HK-2 (cell line): ENCODE measurements at regions not wholly inside any gene's neighbourhood (a gene's known extent, or its start where the extent isn't known, plus 50 kb on each side); places are given as distances from the start of the nearest gene placed in this dataset.

Source experiments
- DNase-seq: peaks from one replicate; pipeline ENCODE4 v3.0.0-alpha.2; 2018; ENCODE audit not compliant: unreplicated experiment

DNA sequence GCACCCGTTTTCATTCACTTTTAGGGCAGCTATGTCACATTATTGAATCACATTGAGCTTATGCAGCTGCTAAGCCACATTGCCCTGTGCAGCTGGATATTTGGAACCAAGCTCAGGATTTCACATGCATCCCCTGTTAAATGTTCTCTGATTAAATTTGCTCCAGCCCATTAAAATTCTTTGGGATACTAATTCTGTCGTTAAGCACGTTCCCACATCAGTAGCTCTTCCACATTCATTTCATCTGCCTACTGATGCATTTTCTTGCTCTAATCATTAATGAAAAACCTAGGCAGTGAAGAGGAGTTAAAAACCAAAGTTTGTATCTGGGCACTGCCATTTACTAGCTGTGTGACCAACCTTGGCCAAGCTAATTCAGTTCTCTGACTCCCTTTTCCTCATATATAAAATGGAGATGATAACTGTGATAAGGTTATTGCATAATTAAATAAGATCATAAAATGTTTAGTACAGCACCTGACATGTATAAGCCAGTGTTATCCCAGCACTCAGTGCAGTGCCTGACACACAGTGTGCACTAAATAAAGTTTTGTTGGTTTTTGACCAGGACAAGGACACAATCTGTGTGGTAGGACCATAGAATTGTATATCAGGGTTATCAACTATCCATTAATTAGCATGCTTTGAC, 222.2 kb upstream of the ATP11B start:
- no peak for DNase-seq

DNA sequence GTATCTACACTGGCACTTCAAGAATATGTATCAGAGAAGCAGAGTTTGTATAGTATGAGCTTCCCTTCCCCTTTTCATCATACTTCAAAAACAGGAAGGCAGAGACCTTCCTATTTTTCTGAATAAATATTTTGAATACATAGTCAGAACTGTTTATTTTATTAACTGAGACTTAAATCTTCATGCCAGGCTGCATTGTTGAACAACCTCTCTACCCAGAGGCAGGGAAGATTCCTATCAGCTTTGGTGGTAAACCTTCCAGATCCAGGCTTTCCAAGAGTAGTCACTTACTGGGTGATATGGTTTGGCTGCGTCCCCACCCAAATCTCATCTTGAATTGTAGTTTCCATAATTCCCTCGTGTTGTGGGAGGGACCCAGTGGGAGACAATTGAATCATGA, 217.4 kb upstream of the ATP11B start:
- no peak for DNase-seq

- no peak for DNase-seq
Measured at GRCh38 chr3:182583545-182583944, 209.8 kb upstream of the ATP11B start.

- DNase-seq, result no peak
Measured at GRCh38 chr3:182585532-182586150, 207.7 kb upstream of the ATP11B start.

- no peak for DNase-seq
Measured at GRCh38 chr3:182592747-182593146, 200.6 kb upstream of the ATP11B start.

GRCh38 chr3:182596676-182597410, 196.5 kb upstream of the ATP11B start:
- no peak for DNase-seq

DNA sequence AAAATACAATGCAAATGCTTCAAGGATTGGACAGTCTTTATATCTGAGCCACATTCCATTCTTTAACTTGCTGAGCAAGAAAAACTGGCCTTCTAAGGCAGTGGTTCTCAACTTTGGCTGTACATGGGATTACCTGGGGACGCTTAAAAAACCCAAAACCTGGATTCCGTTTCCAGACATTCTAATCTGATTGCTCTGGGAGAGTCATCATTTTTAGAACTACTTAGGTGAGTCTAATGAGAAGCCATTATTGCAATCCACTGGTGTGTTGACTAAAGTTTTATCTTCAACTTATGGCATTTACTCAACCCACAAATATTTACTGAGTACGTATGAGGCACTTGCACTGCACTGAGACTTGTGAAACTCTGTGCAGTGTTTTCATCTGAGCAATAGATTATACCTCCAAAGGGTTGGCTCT, 195.7 kb upstream of the ATP11B start:
- no peak for DNase-seq

DNA sequence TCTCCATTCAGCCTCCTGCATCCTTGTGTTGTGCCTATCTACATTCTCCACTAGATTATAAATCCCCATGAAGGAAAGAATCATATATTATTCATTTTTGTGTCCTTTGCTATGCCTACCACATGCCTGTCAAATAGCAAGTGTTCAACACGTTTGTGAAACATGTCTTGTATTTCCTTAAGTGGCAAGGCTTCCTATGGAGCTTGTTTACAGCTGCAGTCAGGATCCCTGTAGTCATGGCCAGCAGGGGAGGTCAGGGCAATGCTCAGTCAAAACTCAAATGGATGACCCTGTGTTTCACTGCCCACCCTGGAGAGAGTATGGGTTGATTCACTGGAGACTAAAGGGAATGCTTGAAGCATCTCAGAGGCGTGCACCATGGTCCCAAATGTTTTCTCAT, 191.7 kb upstream of the ATP11B start:
- DNase-seq, result no peak

DNA sequence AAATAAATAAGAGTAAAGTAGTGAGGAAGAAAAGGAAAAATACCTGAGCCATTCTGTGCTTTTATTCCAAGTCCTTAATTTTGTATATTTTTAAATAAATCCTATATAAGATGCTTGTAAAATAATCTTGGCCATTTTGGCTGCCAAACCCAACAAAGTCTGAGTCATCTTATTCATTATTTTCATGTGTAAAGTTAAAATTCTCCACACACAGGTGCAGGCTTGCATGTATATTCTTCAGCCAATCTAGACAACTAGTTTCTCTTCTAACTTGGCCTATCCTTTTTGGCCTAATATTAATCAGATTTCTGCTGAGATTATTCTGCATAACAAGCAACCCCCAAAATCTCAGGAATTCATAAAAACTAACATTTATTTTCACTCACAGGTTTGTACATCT, 189.8 kb upstream of the ATP11B start:
- no peak for DNase-seq

DNA sequence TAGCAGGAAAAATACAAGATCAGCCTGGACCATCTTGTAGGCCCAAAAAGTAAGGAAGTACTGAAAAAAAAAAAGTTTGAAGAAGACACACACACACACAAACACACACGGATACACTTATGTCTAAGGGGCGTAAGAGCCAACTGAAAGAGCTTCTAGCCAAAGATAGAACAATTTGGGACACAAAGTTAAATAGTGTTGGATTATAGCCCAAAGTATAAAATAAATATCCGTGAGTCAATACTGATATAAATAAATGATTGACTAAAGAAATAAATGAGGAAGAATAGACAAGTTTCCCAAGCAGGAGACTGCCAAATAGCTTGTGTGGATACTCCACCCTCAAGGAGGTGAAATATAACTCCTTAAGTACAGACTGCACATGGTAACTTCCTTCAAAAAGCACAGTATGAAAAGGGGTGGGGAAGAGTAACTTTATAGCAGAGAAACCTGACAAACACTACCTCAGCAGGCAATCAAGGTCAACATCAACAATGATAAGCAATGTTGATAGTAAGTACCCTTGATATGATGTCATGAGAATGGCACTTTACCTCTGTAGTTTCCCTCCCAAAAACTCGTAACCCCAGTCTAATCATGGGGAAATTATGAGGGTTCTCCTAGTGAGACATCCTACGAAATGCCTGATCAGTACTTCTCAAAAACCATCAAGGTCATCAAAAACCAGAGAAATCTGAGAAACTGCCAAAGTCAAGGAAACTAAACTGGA, 187.3 kb upstream of the ATP11B start:
- no peak for DNase-seq

GRCh38 chr3:182606905-182607504, 186.3 kb upstream of the ATP11B start:
- no peak for DNase-seq

GRCh38 chr3:182608832-182609231, 184.5 kb upstream of the ATP11B start:
- DNase-seq, result no peak

- no peak for DNase-seq
Measured at GRCh38 chr3:182609575-182610156, 183.6 kb upstream of the ATP11B start.

- no peak for DNase-seq
Measured at GRCh38 chr3:182612332-182612731, 181.0 kb upstream of the ATP11B start.

- DNase-seq, result no peak
Measured at GRCh38 chr3:182617500-182617899, 175.8 kb upstream of the ATP11B start.

DNA sequence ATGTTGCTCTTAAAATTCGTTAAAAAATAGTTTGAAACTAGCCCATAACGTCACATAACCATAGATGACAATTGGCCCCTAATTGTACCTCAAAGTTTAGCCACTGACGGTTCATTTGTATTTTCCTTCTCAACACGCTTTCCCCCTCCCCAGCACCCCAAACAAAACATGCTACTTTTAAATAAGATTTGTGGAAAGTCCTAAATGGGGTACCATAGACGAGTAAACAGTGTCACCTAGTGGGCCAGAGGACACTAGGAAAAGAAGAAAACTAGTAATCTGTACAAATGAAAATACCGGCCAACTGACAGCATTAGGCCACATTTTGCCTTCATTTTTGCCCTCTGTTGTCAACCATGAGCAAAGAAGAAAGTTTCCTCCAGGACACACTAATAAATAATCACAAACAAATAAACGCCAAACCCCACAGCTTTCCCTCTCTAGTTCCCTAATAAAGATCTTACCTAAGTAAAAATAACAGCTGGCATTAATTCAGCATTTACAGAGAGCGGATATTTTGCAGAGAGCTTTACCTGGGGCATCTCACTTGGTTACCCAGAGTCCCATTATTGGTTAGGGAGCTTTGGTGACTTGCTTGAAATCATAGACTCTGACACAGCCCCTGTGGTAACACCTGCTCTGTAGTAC, 175.1 kb upstream of the ATP11B start:
- no peak for DNase-seq

DNA sequence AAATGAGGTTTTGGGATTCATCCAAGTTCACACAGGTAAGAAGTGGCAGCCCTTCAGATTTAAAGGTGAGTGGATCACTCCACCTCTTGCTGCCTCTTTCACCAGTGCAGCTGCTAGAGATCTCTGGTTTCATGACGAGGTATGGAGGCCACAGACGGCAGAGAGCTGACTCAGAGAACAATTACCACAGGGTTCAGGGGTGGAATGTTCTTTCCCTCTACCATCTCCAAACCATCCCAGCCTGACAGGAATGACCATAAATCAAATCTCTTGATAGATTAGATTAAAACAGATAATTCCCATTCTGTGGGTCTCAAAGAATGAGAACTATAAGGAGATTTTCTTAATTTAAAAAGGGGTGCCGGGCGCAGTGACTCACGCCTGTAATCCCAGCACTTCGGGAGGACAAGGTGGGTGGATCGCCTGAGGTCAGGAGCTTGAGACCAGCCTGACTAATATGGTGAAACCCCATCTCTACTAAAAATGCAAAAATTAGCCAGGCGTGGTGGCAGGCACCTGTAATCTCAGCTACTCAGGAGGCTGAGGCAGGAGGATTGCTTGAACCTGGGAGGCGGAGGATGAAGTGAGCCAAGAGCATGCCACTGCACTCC, 174.2 kb upstream of the ATP11B start:
- no peak for DNase-seq

GRCh38 chr3:182620723-182621434, 172.4 kb upstream of the ATP11B start:
- no peak for DNase-seq

GRCh38 chr3:182621435-182622240, 171.7 kb upstream of the ATP11B start:
- no peak for DNase-seq
